ENCODE measurements at regions not wholly inside any gene's neighbourhood (a gene's known extent, or its start where the extent isn't known, plus 50 kb on each side); places are given as distances from the start of the nearest gene placed in this dataset.

DNA sequence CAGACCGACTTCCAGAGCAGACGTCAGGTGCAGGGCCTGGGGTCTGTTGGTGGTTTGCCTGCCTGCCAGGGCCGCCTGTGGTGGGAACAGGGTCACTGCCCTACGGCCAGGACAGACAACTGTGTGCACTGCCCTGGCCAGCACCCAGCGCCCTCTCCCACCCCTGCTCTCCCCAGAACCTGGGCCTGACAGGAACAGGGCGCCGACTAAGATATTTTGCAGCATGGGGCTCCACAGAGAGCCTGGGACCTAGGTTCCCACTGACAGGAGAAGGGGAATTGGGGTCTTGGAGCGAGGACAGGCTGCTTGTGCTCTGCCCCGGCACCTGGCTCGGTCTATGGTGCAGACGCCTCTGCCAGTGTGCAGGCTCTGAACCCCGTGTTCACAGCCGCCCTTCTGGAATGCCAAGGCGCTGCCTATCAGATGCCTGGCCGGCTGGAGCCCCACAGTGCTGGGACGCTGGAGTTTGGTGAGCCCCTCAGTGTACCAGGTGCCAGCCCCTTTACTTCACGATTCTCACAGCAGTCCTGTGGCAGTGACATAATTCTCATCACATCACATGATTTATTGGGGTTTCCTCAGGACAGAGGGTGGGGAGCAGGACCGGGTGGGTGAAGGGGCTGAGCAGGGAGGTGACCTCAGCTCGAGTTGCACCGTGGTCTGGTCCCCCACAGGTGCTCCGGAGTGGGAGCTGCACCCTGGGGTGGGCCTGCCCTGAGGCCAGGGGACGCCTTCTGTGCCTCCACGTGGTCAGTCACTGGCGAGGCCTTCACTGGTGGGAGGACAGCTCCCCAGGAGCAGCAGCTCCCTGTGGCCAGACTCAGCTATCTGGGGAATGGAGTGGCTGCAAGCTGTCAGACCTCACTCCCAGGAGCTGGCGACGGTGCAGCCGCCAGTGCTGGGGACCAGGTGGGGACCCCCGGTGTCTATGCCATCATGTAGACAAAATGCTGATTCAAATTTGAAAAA lies 113.8 kb upstream of the LRPAP1 start:
- TF ChIP-seq CTCF (IDR thresholded peaks at IDR 0.05), result no peak
- no peak for TF ChIP-seq POLR2A (IDR thresholded peaks at IDR 0.05)

Data from sigmoid colon (tissue), 3 donors.